OCI-LY1 (cell line): ENCODE measurements at regions not wholly inside any gene's neighbourhood (a gene's known extent, or its start where the extent isn't known, plus 50 kb on each side); places are given as distances from the start of the nearest gene placed in this dataset.

ENCODE experiments used
- H2AFZ ChIP-seq: fragments of 200-600 bp; sonication (generic), shearing (Covaris generic); 2 replicates; pipeline ENCODE4 v1.6.0; 2014; ENCODE audit warnings: antibody characterized with exemption, mild to moderate bottlenecking, low read length
- H3F3A ChIP-seq: fragments of 200-600 bp; sonication (generic), shearing (Covaris generic); 2 replicates; pipeline ENCODE4 v1.6.0; 2014; ENCODE audit warnings: mild to moderate bottlenecking, antibody characterized with exemption, low read length, moderate library complexity; ENCODE audit not compliant: insufficient read depth
- H3K27ac ChIP-seq: fragments of 200-600 bp; sonication (generic); 2 replicates; pipeline ENCODE4 v1.5.1; 2014; ENCODE audit warnings: low read length, mixed run types, mild to moderate bottlenecking, low read depth; ENCODE audit not compliant: poor library complexity, severe bottlenecking
- H3K27me3 ChIP-seq: fragments of 200-600 bp; sonication (generic); 2 replicates; pipeline ENCODE4 v1.6.0; 2014; ENCODE audit warnings: antibody characterized with exemption, mild to moderate bottlenecking, low read length, moderate library complexity; ENCODE audit not compliant: insufficient read depth
- H3K36me3 ChIP-seq: fragments of 200-600 bp; sonication (generic); 2 replicates; pipeline ENCODE4 v1.6.1; 2014; ENCODE audit warnings: mild to moderate bottlenecking, antibody characterized with exemption, low read length, moderate library complexity, mixed read lengths; ENCODE audit not compliant: insufficient read depth
- H3K4me1 ChIP-seq: fragments of 200-600 bp; sonication (generic); 2 replicates; pipeline ENCODE4 v1.5.1; 2014; ENCODE audit warnings: mild to moderate bottlenecking, low read length, moderate library complexity; ENCODE audit not compliant: insufficient read depth, severe bottlenecking
- H3K4me2 ChIP-seq: fragments of 200-600 bp; sonication (generic), shearing (Covaris generic); 2 replicates; pipeline ENCODE4 v1.6.1; 2014; ENCODE audit warnings: low read length
- H3K4me3 ChIP-seq: fragments of 200-600 bp; sonication (generic); 2 replicates; pipeline ENCODE4 v1.5.1; 2014; ENCODE audit warnings: low read length, low read depth, mild to moderate bottlenecking, mixed read lengths; ENCODE audit not compliant: poor library complexity, severe bottlenecking
- H3K79me2 ChIP-seq: fragments of 200-600 bp; shearing (Covaris generic); 2 replicates; pipeline ENCODE4 v1.6.1; 2016; ENCODE audit warnings: mixed run types, low read length, mixed read lengths; ENCODE audit not compliant: insufficient read depth
- H3K9ac ChIP-seq: fragments of 200-600 bp; sonication (generic), shearing (Covaris generic); 2 replicates; pipeline ENCODE4 v1.6.1; 2014; ENCODE audit warnings: mild to moderate bottlenecking, low read length, mixed read lengths
- H3K9me2 ChIP-seq: fragments of 200-600 bp; sonication (generic), shearing (Covaris generic); 2 replicates; pipeline ENCODE4 v1.6.1; 2014; ENCODE audit warnings: low read depth, mild to moderate bottlenecking, low read length, mixed read lengths
- H3K9me3 ChIP-seq: fragments of 200-600 bp; shearing (Covaris generic); 2 replicates; pipeline ENCODE4 v1.6.1; 2014; ENCODE audit warnings: low read length, mixed read lengths
- H4K20me1 ChIP-seq: fragments of 200-600 bp; sonication (generic), shearing (Covaris generic); 2 replicates; pipeline ENCODE4 v1.6.0; 2016; ENCODE audit warnings: mild to moderate bottlenecking, low read length; ENCODE audit not compliant: insufficient read depth
- EZH2 ChIP-seq: fragments of 200-600 bp; sonication (generic), shearing (Covaris generic); IDR thresholded peaks from 2 replicates; pipeline ENCODE4 v1.8.0; 2017; ENCODE audit warnings: borderline replicate concordance, mixed run types, mild to moderate bottlenecking, antibody characterized with exemption, low read length, moderate library complexity, mixed read lengths
- TF ChIP-seq, protein P1 (sequence below): fragments of 200-600 bp; sonication (generic), shearing (Covaris generic); IDR thresholded peaks from 2 replicates; pipeline ENCODE4 v1.5.1; 2017; ENCODE audit warnings: mild to moderate bottlenecking, antibody characterized with exemption, low read length, moderate library complexity, mixed read lengths

DNA sequence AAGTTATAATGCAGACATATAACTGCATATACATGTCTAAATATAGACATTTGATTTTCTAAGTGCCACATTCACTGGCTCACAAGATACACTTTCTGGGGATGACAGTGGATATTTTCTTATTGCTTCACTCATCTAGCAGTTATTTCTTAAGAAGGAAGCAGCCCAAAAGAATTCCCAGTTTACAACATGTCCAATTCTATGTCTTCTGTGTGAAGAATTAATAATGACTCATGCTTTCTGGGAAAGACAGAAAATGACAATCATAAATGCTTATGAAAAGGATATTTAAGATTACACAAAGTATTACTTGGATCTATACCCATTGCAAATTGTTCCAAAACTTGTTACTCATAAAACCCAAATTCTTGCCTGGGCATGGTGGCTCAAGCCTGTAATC, 543.4 kb downstream of the SUCLA2 start:
- H3K36me3 ChIP-seq, result no peaks in the 10 kb centered on the region
- no peaks in the 10 kb centered on the region for H3K9me3 ChIP-seq
- H3K4me1 ChIP-seq, result no peaks in the 10 kb centered on the region
- no peaks in the 10 kb centered on the region for H3F3A ChIP-seq
- no peak overlapping the region for H3K4me2 ChIP-seq
- no peaks in the 10 kb centered on the region for H3K9me2 ChIP-seq
- H2AFZ ChIP-seq, result no peak overlapping the region
- no peaks in the 10 kb centered on the region for H3K79me2 ChIP-seq
- H3K27me3 ChIP-seq, result no peaks in the 10 kb centered on the region
- no peak overlapping the region for H3K27ac ChIP-seq
- no peak overlapping the region for H3K4me3 ChIP-seq
- TF ChIP-seq EZH2, result no peak
- TF ChIP-seq, protein P1, sequence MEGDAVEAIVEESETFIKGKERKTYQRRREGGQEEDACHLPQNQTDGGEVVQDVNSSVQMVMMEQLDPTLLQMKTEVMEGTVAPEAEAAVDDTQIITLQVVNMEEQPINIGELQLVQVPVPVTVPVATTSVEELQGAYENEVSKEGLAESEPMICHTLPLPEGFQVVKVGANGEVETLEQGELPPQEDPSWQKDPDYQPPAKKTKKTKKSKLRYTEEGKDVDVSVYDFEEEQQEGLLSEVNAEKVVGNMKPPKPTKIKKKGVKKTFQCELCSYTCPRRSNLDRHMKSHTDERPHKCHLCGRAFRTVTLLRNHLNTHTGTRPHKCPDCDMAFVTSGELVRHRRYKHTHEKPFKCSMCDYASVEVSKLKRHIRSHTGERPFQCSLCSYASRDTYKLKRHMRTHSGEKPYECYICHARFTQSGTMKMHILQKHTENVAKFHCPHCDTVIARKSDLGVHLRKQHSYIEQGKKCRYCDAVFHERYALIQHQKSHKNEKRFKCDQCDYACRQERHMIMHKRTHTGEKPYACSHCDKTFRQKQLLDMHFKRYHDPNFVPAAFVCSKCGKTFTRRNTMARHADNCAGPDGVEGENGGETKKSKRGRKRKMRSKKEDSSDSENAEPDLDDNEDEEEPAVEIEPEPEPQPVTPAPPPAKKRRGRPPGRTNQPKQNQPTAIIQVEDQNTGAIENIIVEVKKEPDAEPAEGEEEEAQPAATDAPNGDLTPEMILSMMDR, result no peak
- no peak overlapping the region for H3K9ac ChIP-seq
- no peaks in the 10 kb centered on the region for H4K20me1 ChIP-seq

DNA sequence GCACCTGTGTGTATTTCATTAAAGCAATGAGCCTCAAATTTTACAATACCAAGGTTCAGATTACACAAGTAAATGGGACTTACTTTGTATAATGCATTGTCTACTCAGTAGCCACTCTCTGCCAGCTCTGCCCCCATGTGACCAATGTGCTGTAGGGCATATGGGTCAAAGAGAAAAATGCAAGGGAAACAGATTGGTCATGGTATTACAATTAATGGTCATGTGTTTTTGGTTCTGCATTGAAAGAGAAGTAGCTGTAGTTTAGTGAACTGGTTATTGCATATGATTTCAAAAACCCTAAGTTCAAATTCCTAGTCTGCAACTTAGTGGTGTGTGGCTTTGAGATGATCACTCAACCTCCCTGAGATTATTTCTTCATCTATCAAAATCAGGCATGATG, 545.4 kb downstream of the SUCLA2 start:
- H3K4me3 ChIP-seq, result no peak overlapping the region
- no peaks in the 10 kb centered on the region for H3F3A ChIP-seq
- no peaks in the 10 kb centered on the region for H3K9me2 ChIP-seq
- no peak overlapping the region for H2AFZ ChIP-seq
- H4K20me1 ChIP-seq, result no peaks in the 10 kb centered on the region
- H3K27me3 ChIP-seq, result no peaks in the 10 kb centered on the region
- no peaks in the 10 kb centered on the region for H3K4me1 ChIP-seq
- H3K4me2 ChIP-seq, result no peak overlapping the region
- no peak overlapping the region for H3K9ac ChIP-seq
- no peaks in the 10 kb centered on the region for H3K79me2 ChIP-seq
- H3K36me3 ChIP-seq, result no peaks in the 10 kb centered on the region
- TF ChIP-seq, protein P1, result no peak; the same call in 1 of the 2 replicates
- no peak for TF ChIP-seq EZH2
- H3K9me3 ChIP-seq, result no peaks in the 10 kb centered on the region
- H3K27ac ChIP-seq, result no peak overlapping the region

DNA sequence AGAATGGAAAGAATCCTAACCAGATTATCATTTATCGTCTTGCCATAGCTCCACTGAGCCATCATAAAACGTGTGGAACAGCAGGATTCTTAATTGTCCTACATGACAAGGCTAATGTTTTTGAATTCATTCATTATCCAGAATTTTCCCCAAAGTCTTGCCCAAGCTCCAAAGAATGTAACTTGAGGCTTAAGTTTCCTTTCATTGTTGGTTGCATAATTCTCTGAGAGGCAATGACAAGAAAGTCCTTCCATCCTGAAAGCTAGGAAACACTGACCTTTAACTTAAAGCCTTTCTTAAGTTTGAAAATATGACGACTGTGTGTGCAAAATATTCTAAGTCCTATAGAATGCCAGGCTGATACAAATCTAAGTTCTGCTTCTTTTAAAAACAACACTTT, 546.1 kb downstream of the SUCLA2 start:
- no peaks in the 10 kb centered on the region for H3F3A ChIP-seq
- no peak overlapping the region for H3K4me3 ChIP-seq
- H3K9me3 ChIP-seq, result no peaks in the 10 kb centered on the region
- TF ChIP-seq, protein P1, result no peak
- no peak for TF ChIP-seq EZH2
- no peaks in the 10 kb centered on the region for H3K36me3 ChIP-seq
- H3K27ac ChIP-seq, result no peak overlapping the region
- no peaks in the 10 kb centered on the region for H3K4me1 ChIP-seq
- H3K9ac ChIP-seq, result no peak overlapping the region
- no peaks in the 10 kb centered on the region for H4K20me1 ChIP-seq
- no peak overlapping the region for H2AFZ ChIP-seq
- no peak overlapping the region for H3K4me2 ChIP-seq
- no peaks in the 10 kb centered on the region for H3K79me2 ChIP-seq
- H3K27me3 ChIP-seq, result no peaks in the 10 kb centered on the region
- H3K9me2 ChIP-seq, result no peaks in the 10 kb centered on the region
